ENCODE measurements at regions not wholly inside any gene's neighbourhood (a gene's known extent, or its start where the extent isn't known, plus 50 kb on each side); places are given as distances from the start of the nearest gene placed in this dataset.
"Not testable (repeated sequence)": the region's sequence is repeated elsewhere in the genome, so short reads cannot be mapped to it uniquely, and the experiment has no call there.

DNA sequence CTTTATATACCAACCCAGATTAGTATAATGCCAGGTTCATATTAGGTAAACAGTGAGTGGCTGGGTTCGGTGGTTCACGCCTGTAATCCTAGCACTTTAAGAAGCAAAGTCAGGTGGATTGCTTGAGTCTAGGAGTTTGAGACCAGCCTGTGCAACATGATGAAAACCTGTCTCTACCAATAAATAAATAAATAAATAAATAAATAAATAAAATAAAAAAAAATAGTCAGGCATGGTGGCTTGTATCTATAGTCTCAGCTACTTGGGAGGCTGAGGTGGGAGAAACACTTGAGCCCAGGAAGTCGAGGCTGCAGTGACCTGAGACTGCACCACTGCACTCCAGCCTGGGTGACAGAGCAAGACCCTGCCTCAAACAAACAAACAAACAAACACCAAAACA, 96.9 kb downstream of the CTH start:
- TF ChIP-seq, protein P1, sequence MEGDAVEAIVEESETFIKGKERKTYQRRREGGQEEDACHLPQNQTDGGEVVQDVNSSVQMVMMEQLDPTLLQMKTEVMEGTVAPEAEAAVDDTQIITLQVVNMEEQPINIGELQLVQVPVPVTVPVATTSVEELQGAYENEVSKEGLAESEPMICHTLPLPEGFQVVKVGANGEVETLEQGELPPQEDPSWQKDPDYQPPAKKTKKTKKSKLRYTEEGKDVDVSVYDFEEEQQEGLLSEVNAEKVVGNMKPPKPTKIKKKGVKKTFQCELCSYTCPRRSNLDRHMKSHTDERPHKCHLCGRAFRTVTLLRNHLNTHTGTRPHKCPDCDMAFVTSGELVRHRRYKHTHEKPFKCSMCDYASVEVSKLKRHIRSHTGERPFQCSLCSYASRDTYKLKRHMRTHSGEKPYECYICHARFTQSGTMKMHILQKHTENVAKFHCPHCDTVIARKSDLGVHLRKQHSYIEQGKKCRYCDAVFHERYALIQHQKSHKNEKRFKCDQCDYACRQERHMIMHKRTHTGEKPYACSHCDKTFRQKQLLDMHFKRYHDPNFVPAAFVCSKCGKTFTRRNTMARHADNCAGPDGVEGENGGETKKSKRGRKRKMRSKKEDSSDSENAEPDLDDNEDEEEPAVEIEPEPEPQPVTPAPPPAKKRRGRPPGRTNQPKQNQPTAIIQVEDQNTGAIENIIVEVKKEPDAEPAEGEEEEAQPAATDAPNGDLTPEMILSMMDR (IDR thresholded peaks at IDR 0.05) = not testable (repeated sequence)
- TF ChIP-seq EZH2phosphoT487, EZH2 (IDR thresholded peaks at IDR 0.05): not testable (repeated sequence)
